Neuronal stem cell (in vitro differentiated cells): ENCODE measurements at regions not wholly inside any gene's neighbourhood (a gene's known extent, or its start where the extent isn't known, plus 50 kb on each side); places are given as distances from the start of the nearest gene placed in this dataset.
A peak's percentile ranks its signal among the peaks of the same experiment; 100 is the strongest.

Experiments
- DNase-seq: peaks from one replicate; pipeline ENCODE4 v3.0.0-alpha.2; 2013; ENCODE audit warnings: low spot score
- H2AFZ ChIP-seq: one replicate; pipeline ENCODE4 v1.6.1; 2013; ENCODE audit warnings: mild to moderate bottlenecking, low read length, inconsistent platforms
- H2AK5ac ChIP-seq: 2 replicates; pipeline ENCODE4 v1.6.1; 2013; ENCODE audit warnings: low read depth, mild to moderate bottlenecking, inconsistent platforms, low read length, moderate library complexity, mixed read lengths
- H2BK120ac ChIP-seq: 2 replicates; pipeline ENCODE4 v1.6.1; 2013; ENCODE audit warnings: low read depth, mild to moderate bottlenecking, inconsistent platforms, low read length, moderate library complexity, mixed read lengths
- H2BK12ac ChIP-seq: one replicate; pipeline ENCODE4 v1.6.1; 2013; ENCODE audit warnings: low read length, inconsistent platforms
- H2BK15ac ChIP-seq: 2 replicates; pipeline ENCODE4 v1.6.1; 2013; ENCODE audit warnings: mild to moderate bottlenecking, low read length, inconsistent platforms, mixed read lengths
- H2BK5ac ChIP-seq: one replicate; pipeline ENCODE4 v1.6.1; 2013; ENCODE audit warnings: inconsistent platforms, mild to moderate bottlenecking, low read length, moderate library complexity
- H3K14ac ChIP-seq: one replicate; pipeline ENCODE4 v1.6.1; 2013; ENCODE audit warnings: low read length, inconsistent platforms
- H3K18ac ChIP-seq: 2 replicates; pipeline ENCODE4 v1.6.1; 2013; ENCODE audit warnings: low read length, inconsistent platforms
- H3K23ac ChIP-seq: 2 replicates; pipeline ENCODE4 v1.6.1; 2013; ENCODE audit warnings: low read depth, mild to moderate bottlenecking, mixed read lengths, low read length, inconsistent platforms; ENCODE audit not compliant: poor library complexity
- H3K27ac ChIP-seq: replicated peaks from 3 replicates; pipeline ENCODE4 v1.5.1; 2013; ENCODE audit warnings: low read length, inconsistent platforms
- H3K27me3 ChIP-seq, 3 experiments: 2 replicates each; pipeline ENCODE4 v1.6.1; 2013; ENCODE audit warnings: low read length in 3 of 3, mild to moderate bottlenecking in 2 of 3, inconsistent platforms in 1 of 3, low read depth in 1 of 3, mixed read lengths in 1 of 3, moderate library complexity in 1 of 3; ENCODE audit not compliant: control insufficient read depth in 3 of 3, insufficient read depth in 3 of 3
- H3K36me3 ChIP-seq, 2 donors: replicated peaks in 1 of 2; 2 replicates each; pipeline ENCODE4 v1.6.1; 2013; ENCODE audit warnings: low read length in 2 of 2; ENCODE audit not compliant: control insufficient read depth in 2 of 2, insufficient read depth in 2 of 2
- H3K4ac ChIP-seq: 2 replicates; pipeline ENCODE4 v1.6.1; 2013; ENCODE audit warnings: inconsistent platforms, mild to moderate bottlenecking, low read length, moderate library complexity
- H3K4me1 ChIP-seq, 2 donors: 1 replicate in 1 of 2; 2 replicates in 1 of 2; pipeline ENCODE4 v1.6.1; 2013; ENCODE audit warnings: low read length in 2 of 2, low read depth in 1 of 2; ENCODE audit not compliant: control insufficient read depth in 2 of 2, insufficient read depth in 1 of 2
- H3K4me2 ChIP-seq: one replicate; pipeline ENCODE4 v1.6.1; 2013; ENCODE audit warnings: mild to moderate bottlenecking, low read length, inconsistent platforms; ENCODE audit not compliant: insufficient read depth, poor library complexity, severe bottlenecking
- H3K4me3 ChIP-seq, 2 donors: 2 replicates each; pipeline ENCODE4 v1.5.1; 2013; ENCODE audit warnings: low read length in 2 of 2, mild to moderate bottlenecking in 2 of 2, inconsistent platforms in 1 of 2, moderate library complexity in 1 of 2
- H3K79me1 ChIP-seq: one replicate; pipeline ENCODE4 v1.6.1; 2013; ENCODE audit warnings: low read depth, mild to moderate bottlenecking, inconsistent platforms, low read length, moderate library complexity
- H3K9ac ChIP-seq: one replicate; pipeline ENCODE4 v1.6.1; 2013; ENCODE audit warnings: mild to moderate bottlenecking, low read depth, low read length, inconsistent platforms; ENCODE audit not compliant: poor library complexity
- H3K9me3 ChIP-seq, 2 donors: replicated peaks in 1 of 2; 2 replicates each; pipeline versions ENCODE3 to v1.6.1; 2013; ENCODE audit warnings: low read length in 2 of 2, mild to moderate bottlenecking in 2 of 2, inconsistent platforms in 1 of 2, low read depth in 1 of 2, mixed read lengths in 1 of 2, moderate library complexity in 1 of 2; ENCODE audit not compliant: control insufficient read depth in 2 of 2, insufficient read depth in 1 of 2
- H4K8ac ChIP-seq: one replicate; pipeline ENCODE4 v1.6.1; 2013; ENCODE audit warnings: low read depth, mild to moderate bottlenecking, inconsistent platforms, low read length, moderate library complexity
- H4K91ac ChIP-seq: one replicate; pipeline ENCODE4 v1.6.1; 2013; ENCODE audit warnings: low read length, low read depth, mild to moderate bottlenecking, inconsistent platforms; ENCODE audit not compliant: poor library complexity
- WGBS, 2 donors: extraction: QIAGEN DNeasy Blood & Tissue Kit; methylation state at CpG; one replicate each; pipeline ENCODE4 v1.1.7; 2013; ENCODE audit warnings: missing lambda C conversion rate in 2 of 2, mixed read lengths in 1 of 2; ENCODE audit not compliant: insufficient read length in 2 of 2, insufficient replicate concordance in 1 of 2; ENCODE audit errors: extremely low coverage in 2 of 2; 5-methylcytosine and 5-hydroxymethylcytosine counted together

GRCh38 chr3:24730173-24730572 lies 235.5 kb upstream of the THRB start:
- Histone ChIP-seq H2AK5ac (no peak overlapping the region), H4K91ac (no peak overlapping the region), H3K36me3 (no peaks in the 10 kb centered on the region), H4K8ac (no peak overlapping the region), H2BK5ac (no peak overlapping the region), H3K23ac (no peak overlapping the region), H3K4me2 (no peak overlapping the region), H3K18ac (no peak overlapping the region), H3K4ac (no peak overlapping the region), H2BK12ac (no peak overlapping the region), H3K14ac (no peak overlapping the region), H3K27ac (no peak overlapping the region), H3K4me1 (no peaks in the 10 kb centered on the region), H3K9me3 (no peaks in the 10 kb centered on the region), H2AFZ (no peak overlapping the region), H2BK120ac (no peak overlapping the region), H3K4me3 (no peak overlapping the region), H3K79me1 (no peaks in the 10 kb centered on the region), H2BK15ac (no peak overlapping the region), H3K9ac (no peak overlapping the region), H3K27me3 (no peaks in the 10 kb centered on the region)
- no CpG with 5 or more reads among the region's 1 CpG for WGBS, 2 donors
- no peak for DNase-seq

- no peak overlapping the region for H4K91ac ChIP-seq
- H3K9ac ChIP-seq: no peak overlapping the region
- no peaks in the 10 kb centered on the region for H3K9me3 ChIP-seq
- H2BK5ac ChIP-seq: no peak overlapping the region
- no peaks in the 10 kb centered on the region for H3K36me3 ChIP-seq
- no peaks in the 10 kb centered on the region for H3K79me1 ChIP-seq
- H3K4ac ChIP-seq: no peak overlapping the region
- no peak overlapping the region for H2BK12ac ChIP-seq
- H3K23ac ChIP-seq: no peak overlapping the region
- H3K4me3 ChIP-seq: no peak overlapping the region
- H3K27me3 ChIP-seq: no peaks in the 10 kb centered on the region
- peaks cover 0 to 4% of the 10 kb centered on the region in 2 donors for H3K4me1 ChIP-seq
- DNase-seq: no peak
- H3K27ac ChIP-seq: no peak overlapping the region
- no peak overlapping the region for H2AFZ ChIP-seq
- no peak overlapping the region for H2AK5ac ChIP-seq
- no peak overlapping the region for H3K14ac ChIP-seq
- no peak overlapping the region for H4K8ac ChIP-seq
- H2BK15ac ChIP-seq: no peak overlapping the region
- no peak overlapping the region for H3K18ac ChIP-seq
- no peak overlapping the region for H2BK120ac ChIP-seq
- H3K4me2 ChIP-seq: no peak overlapping the region
Measured at GRCh38 chr3:24734019-24734418, 239.4 kb upstream of the THRB start.

GRCh38 chr3:24736701-24737100 lies 242.1 kb upstream of the THRB start:
- Histone ChIP-seq H3K14ac (no peak overlapping the region), H3K36me3 (no peaks in the 10 kb centered on the region), H3K4me2 (no peak overlapping the region), H2BK120ac (no peak overlapping the region), H3K4me1 (peaks cover 0 to 10% of the 10 kb centered on the region in 2 donors), H3K4ac (no peak overlapping the region), H2BK12ac (no peak overlapping the region), H2AFZ (no peak overlapping the region), H3K4me3 (no peak overlapping the region), H3K9ac (no peak overlapping the region), H3K23ac (no peak overlapping the region), H2BK15ac (no peak overlapping the region), H2BK5ac (peak overlapping the region; percentile 49), H2AK5ac (no peak overlapping the region), H3K9me3 (no peaks in the 10 kb centered on the region), H3K79me1 (no peaks in the 10 kb centered on the region), H4K8ac (no peak overlapping the region), H3K27ac (no peak overlapping the region), H3K27me3 (no peaks in the 10 kb centered on the region), H3K18ac (no peak overlapping the region), H4K91ac (no peak overlapping the region)
- no peak for DNase-seq
- no CpG with 5 or more reads among the region's 3 CpGs for WGBS, 2 donors

DNA sequence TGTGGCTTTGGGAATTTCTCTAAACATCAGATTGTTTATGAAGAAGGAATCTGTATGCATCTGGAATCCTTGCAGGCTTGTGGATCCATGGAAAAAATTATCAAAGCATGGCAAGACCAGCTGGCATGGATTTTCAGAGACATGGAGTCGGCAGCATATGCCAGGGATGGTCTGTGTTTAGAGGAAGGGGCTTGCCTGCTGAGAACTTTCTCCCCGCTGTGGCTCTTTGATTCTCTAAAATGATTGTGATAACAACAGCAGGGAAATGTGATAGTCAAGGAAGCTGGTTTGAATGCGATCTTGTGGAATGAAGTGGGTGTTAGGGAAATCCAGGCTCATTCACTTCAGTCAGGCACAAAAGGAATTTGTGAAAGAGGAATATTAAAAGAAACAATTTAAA lies 245.7 kb upstream of the THRB start:
- Histone ChIP-seq H3K23ac (no peak overlapping the region), H3K36me3 (no peaks in the 10 kb centered on the region), H4K8ac (no peak overlapping the region), H3K4ac (no peak overlapping the region), H3K9me3 (no peaks in the 10 kb centered on the region), H3K4me1 (peaks cover 0 to 13% of the 10 kb centered on the region in 2 donors), H2BK15ac (no peak overlapping the region), H3K14ac (no peak overlapping the region), H2BK5ac (no peak overlapping the region), H3K27ac (no peak overlapping the region), H3K4me2 (no peak overlapping the region), H4K91ac (no peak overlapping the region), H3K27me3 (no peaks in the 10 kb centered on the region), H2AK5ac (no peak overlapping the region), H2BK120ac (no peak overlapping the region), H3K9ac (no peak overlapping the region), H3K79me1 (no peaks in the 10 kb centered on the region), H2BK12ac (no peak overlapping the region), H3K18ac (no peak overlapping the region), H3K4me3 (no peak overlapping the region), H2AFZ (no peak overlapping the region)
- DNase-seq: no peak
- WGBS, 2 donors: no CpG with 5 or more reads among the region's 3 CpGs
